Fibroblast of lung (primary cell): ENCODE measurements at regions not wholly inside any gene's neighbourhood (a gene's known extent, or its start where the extent isn't known, plus 50 kb on each side); places are given as distances from the start of the nearest gene placed in this dataset.

ENCODE experiments used
- EZH2 ChIP-seq: IDR thresholded peaks from 2 replicates; pipeline ENCODE4 v1.5.1; 2012; ENCODE audit warnings: low read length, control low read depth, mild to moderate bottlenecking; ENCODE audit errors: missing control alignments
- TF ChIP-seq, protein P1 (sequence below), 2 donors: IDR thresholded peaks in 1 of 2; conservative IDR thresholded peaks in 1 of 2; 1 replicate in 1 of 2; 2 replicates in 1 of 2; pipeline ENCODE4 v1.5.1; 2011 to 2012; ENCODE audit warnings: low read length in 2 of 2, control low read depth in 1 of 2, inconsistent platforms in 1 of 2, low read depth in 1 of 2, mild to moderate bottlenecking in 1 of 2

DNA sequence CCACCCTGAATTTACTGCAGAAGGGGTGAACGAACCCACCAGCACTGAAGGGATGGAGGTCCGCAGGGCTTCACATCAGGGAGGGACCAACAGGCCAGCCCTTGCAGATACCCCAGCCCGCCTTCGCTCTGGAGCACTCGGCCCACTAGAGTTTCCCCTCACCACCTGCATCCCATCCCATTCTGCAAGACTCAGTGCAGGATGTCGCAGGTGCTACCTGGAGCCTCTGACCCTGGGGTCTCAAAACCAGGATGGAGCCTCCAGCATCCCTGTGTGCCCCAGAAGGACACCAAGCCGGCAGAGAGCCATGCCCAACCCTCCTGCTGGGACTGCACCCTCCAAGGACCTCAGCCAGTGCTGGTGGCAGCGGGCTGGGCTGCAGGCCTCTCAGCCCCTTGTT, 57.6 kb upstream of the ADRA2C start:
- TF ChIP-seq, protein P1, sequence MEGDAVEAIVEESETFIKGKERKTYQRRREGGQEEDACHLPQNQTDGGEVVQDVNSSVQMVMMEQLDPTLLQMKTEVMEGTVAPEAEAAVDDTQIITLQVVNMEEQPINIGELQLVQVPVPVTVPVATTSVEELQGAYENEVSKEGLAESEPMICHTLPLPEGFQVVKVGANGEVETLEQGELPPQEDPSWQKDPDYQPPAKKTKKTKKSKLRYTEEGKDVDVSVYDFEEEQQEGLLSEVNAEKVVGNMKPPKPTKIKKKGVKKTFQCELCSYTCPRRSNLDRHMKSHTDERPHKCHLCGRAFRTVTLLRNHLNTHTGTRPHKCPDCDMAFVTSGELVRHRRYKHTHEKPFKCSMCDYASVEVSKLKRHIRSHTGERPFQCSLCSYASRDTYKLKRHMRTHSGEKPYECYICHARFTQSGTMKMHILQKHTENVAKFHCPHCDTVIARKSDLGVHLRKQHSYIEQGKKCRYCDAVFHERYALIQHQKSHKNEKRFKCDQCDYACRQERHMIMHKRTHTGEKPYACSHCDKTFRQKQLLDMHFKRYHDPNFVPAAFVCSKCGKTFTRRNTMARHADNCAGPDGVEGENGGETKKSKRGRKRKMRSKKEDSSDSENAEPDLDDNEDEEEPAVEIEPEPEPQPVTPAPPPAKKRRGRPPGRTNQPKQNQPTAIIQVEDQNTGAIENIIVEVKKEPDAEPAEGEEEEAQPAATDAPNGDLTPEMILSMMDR (conservative IDR thresholded peaks at IDR 0.05 in 1 of 2, IDR thresholded peaks at IDR 0.05 in 1 of 2; ENCODE audit: low read depth in 1 of 2, low read length in 2 of 2) = no peak
- TF ChIP-seq EZH2 = no peak
